Panc1 (cell line): ENCODE measurements at regions not wholly inside any gene's neighbourhood (a gene's known extent, or its start where the extent isn't known, plus 50 kb on each side); places are given as distances from the start of the nearest gene placed in this dataset.

ENCODE experiments used
- ATAC-seq: fragments of 200-7000 bp; cut with Tn5 transposase; 2 replicates; pipeline ENCODE4 v1.9.1; 2020; ENCODE audit warnings: mild to moderate bottlenecking, moderate library complexity
- BruUV-seq: library from RNA; stranded (reverse); fragments of 400-500 nt; replicated peaks from 2 replicates; lab custom pipeline; 2021; lab: Mats Ljungman, UMichigan
- CTCF ChIA-PET: fragments of 300-600 bp; sonication (Branson Sonifier 250); formaldehyde crosslinking; loops from one replicate; lab custom pipeline; 2022; ENCODE audit warnings: antibody characterized with exemption; lab: Charles Lee
- POLR2A ChIA-PET: fragments of 300-600 bp; sonication (Branson Sonifier 250); formaldehyde crosslinking; loops from one replicate; lab custom pipeline; 2022; ENCODE audit warnings: antibody characterized with exemption; lab: Charles Lee
- DNase-seq: peaks from one replicate; pipeline ENCODE4 v3.0.0-alpha.2; 2010; ENCODE audit warnings: low read depth, low spot score
- H3K27ac ChIP-seq: 2 replicates; pipeline ENCODE4 v1.5.1; 2011; ENCODE audit warnings: mild to moderate bottlenecking, low read length, inconsistent platforms
- H3K27me3 ChIP-seq: fragments of 200-500 bp; sonication (Bioruptor generic); 2 replicates; pipeline ENCODE4 v1.6.0; 2014; ENCODE audit warnings: low read length, inconsistent platforms; ENCODE audit not compliant: control insufficient read depth, insufficient read depth
- H3K36me3 ChIP-seq: fragments of 200-500 bp; sonication (Bioruptor generic); 2 replicates; pipeline ENCODE4 v1.5.1; 2014; ENCODE audit warnings: inconsistent platforms, mild to moderate bottlenecking, low read length, moderate library complexity; ENCODE audit not compliant: control insufficient read depth, insufficient read depth
- H3K4me1 ChIP-seq: 2 replicates; pipeline ENCODE4 v1.5.1; 2011; ENCODE audit warnings: inconsistent platforms, mild to moderate bottlenecking, low read length, moderate library complexity; ENCODE audit not compliant: control insufficient read depth, insufficient read depth
- H3K4me3 ChIP-seq, 2 experiments: 2 replicates each; pipeline ENCODE4 v1.5.1; 2011 to 2012; ENCODE audit warnings: low read depth in 2 of 2, low read length in 2 of 2, mild to moderate bottlenecking in 2 of 2, inconsistent platforms in 1 of 2, moderate library complexity in 1 of 2
- H3K9me3 ChIP-seq: fragments of 200-500 bp; sonication (Bioruptor generic); 2 replicates; pipeline ENCODE4 v1.5.1; 2014; ENCODE audit warnings: low read depth, mild to moderate bottlenecking, inconsistent platforms, low read length, moderate library complexity; ENCODE audit not compliant: control insufficient read depth, insufficient read depth
- CTCF ChIP-seq: fragments of 450-650 bp; IDR thresholded peaks from 2 replicates; pipeline ENCODE4 v1.5.1; 2017; ENCODE audit warnings: mild to moderate bottlenecking
- POLR2AphosphoS5 ChIP-seq: IDR thresholded peaks from 2 replicates; pipeline ENCODE4 v1.6.1; 2012; ENCODE audit warnings: mild to moderate bottlenecking, low read depth, low read length, moderate library complexity
- REST ChIP-seq, 2 experiments: IDR thresholded peaks; 2 replicates each; pipeline ENCODE4 v1.6.1; 2011 to 2012; ENCODE audit warnings: low read depth in 2 of 2, control low read depth in 1 of 2, low read length in 1 of 2, mild to moderate bottlenecking in 1 of 2, moderate library complexity in 1 of 2; ENCODE audit not compliant: insufficient read depth in 1 of 2
- SIN3A ChIP-seq: IDR thresholded peaks from 2 replicates; pipeline ENCODE4 v1.6.1; 2012; ENCODE audit warnings: low read depth, mild to moderate bottlenecking, low read length, moderate library complexity, borderline replicate concordance; ENCODE audit not compliant: insufficient read depth
- TCF7L2 ChIP-seq: IDR thresholded peaks from 2 replicates; pipeline ENCODE4 v1.6.1; 2011; ENCODE audit warnings: mild to moderate bottlenecking, low read depth, low read length, inconsistent platforms
- in situ Hi-C: cut with HindIII; loops from 2 replicates; pipeline ENCODE4 v1.10.0; 2016; ENCODE audit warnings: low sequenced_read_pairs, low pct_unique_long_range_greater_than_20kb
- intact Hi-C: fragments of 100-400 bp; cut with micrococcal nuclease; formaldehyde crosslinking; loops from one replicate; pipeline ENCODE4 v1.10.0; 2022; ENCODE audit not compliant: unreplicated experiment

GRCh38 chr6:147755999-147756398, 247.5 kb downstream of the SAMD5 start:
- Histone ChIP-seq H3K27me3 (no peaks in the 10 kb centered on the region), H3K4me1 (no peaks in the 10 kb centered on the region), H3K27ac (no peak overlapping the region), H3K36me3 (no peaks in the 10 kb centered on the region), H3K4me3 (no peak overlapping the region), H3K9me3 (no peaks in the 10 kb centered on the region)
- no peak for DNase-seq
- BruUV-seq = no TSS peak
- ATAC-seq = no peak
- ChIA-PET POLR2A (no interaction called here), CTCF (no interaction called here)
- TF ChIP-seq TCF7L2 (no peak), POLR2AphosphoS5 (no peak), SIN3A (no peak), REST (IDR thresholded peaks at IDR 0.05; ENCODE audit: insufficient read depth in 1 of 2, low read depth in 2 of 2, low read length in 1 of 2) (no peak), CTCF (no peak)
- intact Hi-C loops = no loop called here
- in situ Hi-C loops = no loop called here

GRCh38 chr6:147756891-147757290, 248.4 kb downstream of the SAMD5 start:
- no peak overlapping the region for H3K4me3 ChIP-seq
- H3K27me3 ChIP-seq = no peaks in the 10 kb centered on the region
- intact Hi-C loops = no loop called here
- H3K4me1 ChIP-seq = no peaks in the 10 kb centered on the region
- no peak for ATAC-seq
- no peaks in the 10 kb centered on the region for H3K36me3 ChIP-seq
- in situ Hi-C loops = no loop called here
- ChIA-PET POLR2A (no interaction called here), CTCF (no interaction called here)
- BruUV-seq = no TSS peak
- H3K27ac ChIP-seq = no peak overlapping the region
- no peaks in the 10 kb centered on the region for H3K9me3 ChIP-seq
- no peak for DNase-seq
- TF ChIP-seq POLR2AphosphoS5 (no peak), TCF7L2 (no peak), REST (IDR thresholded peaks at IDR 0.05; ENCODE audit: insufficient read depth in 1 of 2, low read depth in 2 of 2, low read length in 1 of 2) (no peak), CTCF (no peak), SIN3A (no peak)
